C4-2B (cell line): ENCODE measurements at regions not wholly inside any gene's neighbourhood (a gene's known extent, or its start where the extent isn't known, plus 50 kb on each side); places are given as distances from the start of the nearest gene placed in this dataset.

ENCODE experiments used
- H3K27ac ChIP-seq: fragments of 450-650 bp; 2 replicates; pipeline ENCODE4 v1.5.1; 2017
- CTCF ChIP-seq: fragments of 450-650 bp; conservative IDR thresholded peaks from 2 replicates; pipeline ENCODE4 v1.5.1; 2017; ENCODE audit warnings: mild to moderate bottlenecking
- ZFX ChIP-seq: fragments of 450-650 bp; IDR thresholded peaks from 2 replicates; pipeline ENCODE4 v1.6.1; 2017

GRCh38 chr4:141290771-141291170 lies 70.1 kb downstream of the ZNF330 start:
- TF ChIP-seq CTCF, result no peak
- no peak for TF ChIP-seq ZFX
- H3K27ac ChIP-seq, result no peak overlapping the region

GRCh38 chr4:141294306-141294705 lies 73.6 kb downstream of the ZNF330 start:
- no peak overlapping the region for H3K27ac ChIP-seq
- TF ChIP-seq ZFX, result no peak
- no peak for TF ChIP-seq CTCF

GRCh38 chr4:141301216-141301615 lies 80.5 kb downstream of the ZNF330 start:
- H3K27ac ChIP-seq, result no peak overlapping the region
- TF ChIP-seq CTCF, result no peak

- TF ChIP-seq ZFX (no peak), CTCF (no peak)
- H3K27ac ChIP-seq, result no peak overlapping the region
Measured at GRCh38 chr4:141302924-141303323, 82.2 kb downstream of the ZNF330 start.

- TF ChIP-seq ZFX (no peak), CTCF (no peak)
- H3K27ac ChIP-seq, result no peak overlapping the region
Measured at GRCh38 chr4:141304346-141304745, 83.7 kb downstream of the ZNF330 start.

- no peak for TF ChIP-seq ZFX
- TF ChIP-seq CTCF, result no peak
- H3K27ac ChIP-seq, result no peak overlapping the region
Measured at GRCh38 chr4:141306331-141306730, 85.6 kb downstream of the ZNF330 start.

GRCh38 chr4:141307241-141307689 lies 86.6 kb downstream of the ZNF330 start:
- H3K27ac ChIP-seq, result no peak overlapping the region
- no peak for TF ChIP-seq ZFX
- peak; percentile 79 for TF ChIP-seq CTCF
